Fibroblast of skin of scalp (primary cell): ENCODE measurements at regions not wholly inside any gene's neighbourhood (a gene's known extent, or its start where the extent isn't known, plus 50 kb on each side); places are given as distances from the start of the nearest gene placed in this dataset.
"Not testable (repeated sequence)": the region's sequence is repeated elsewhere in the genome, so short reads cannot be mapped to it uniquely, and the experiment has no call there.

Experiments
- DNase-seq: peaks from one replicate; pipeline ENCODE4 v3.0.0-alpha.2; 2013

DNA sequence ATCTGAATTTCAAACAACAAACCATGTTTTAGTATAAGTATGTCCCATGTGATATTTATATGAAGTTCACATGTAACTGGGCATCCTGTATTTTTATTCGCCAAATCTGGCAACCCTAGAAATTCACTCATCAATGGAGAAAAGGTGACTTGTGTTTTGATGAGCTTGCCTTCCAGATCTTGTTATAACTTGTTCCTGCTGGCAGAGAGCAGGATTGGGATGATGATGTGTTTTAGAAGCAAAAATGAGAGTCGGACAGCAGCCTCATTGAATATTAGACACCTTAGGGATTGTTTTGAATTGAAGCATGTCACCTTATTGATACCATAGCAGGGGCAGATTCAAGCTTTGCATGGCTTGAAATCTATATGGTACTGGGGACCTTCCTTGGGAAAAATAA lies 85.4 kb upstream of the MED13 start:
- no peak for DNase-seq

- no peak for DNase-seq
Observed at GRCh38 chr17:62149961-62150360, 84.9 kb upstream of the MED13 start.

DNA sequence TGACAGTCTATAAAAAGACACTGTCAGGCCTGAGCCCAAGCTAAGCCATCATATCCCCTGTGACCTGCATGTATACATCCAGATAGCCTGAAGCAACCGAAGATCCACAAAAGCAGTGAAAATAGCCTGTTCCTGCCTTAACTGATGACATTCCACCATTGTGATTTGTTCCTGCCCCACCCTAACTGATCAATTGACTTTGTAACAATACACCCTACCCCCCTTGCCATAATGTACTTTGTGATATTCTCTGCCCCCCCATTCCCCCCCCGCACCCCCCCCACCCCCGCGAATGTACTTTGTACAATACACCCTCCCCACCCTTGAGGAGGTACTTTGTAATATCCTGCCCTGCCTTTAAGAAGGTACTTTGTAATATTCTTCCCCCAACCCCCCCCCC lies 82.2 kb upstream of the MED13 start:
- DNase-seq: no peak

- DNase-seq: no peak
Observed at GRCh38 chr17:62140836-62141235, 75.8 kb upstream of the MED13 start.

- no peak for DNase-seq
Observed at GRCh38 chr17:62140376-62140775, 75.3 kb upstream of the MED13 start.

- DNase-seq: not testable (repeated sequence)
Observed at GRCh38 chr17:62139690-62140354, 74.7 kb upstream of the MED13 start.

GRCh38 chr17:62139141-62139540 lies 74.1 kb upstream of the MED13 start:
- DNase-seq: no peak

GRCh38 chr17:62138676-62139121 lies 73.6 kb upstream of the MED13 start:
- not testable (repeated sequence) for DNase-seq

- not testable (repeated sequence) for DNase-seq
Observed at GRCh38 chr17:62137734-62138624, 72.9 kb upstream of the MED13 start.

- DNase-seq: not testable (repeated sequence)
Observed at GRCh38 chr17:62137013-62137733, 72.1 kb upstream of the MED13 start.

DNA sequence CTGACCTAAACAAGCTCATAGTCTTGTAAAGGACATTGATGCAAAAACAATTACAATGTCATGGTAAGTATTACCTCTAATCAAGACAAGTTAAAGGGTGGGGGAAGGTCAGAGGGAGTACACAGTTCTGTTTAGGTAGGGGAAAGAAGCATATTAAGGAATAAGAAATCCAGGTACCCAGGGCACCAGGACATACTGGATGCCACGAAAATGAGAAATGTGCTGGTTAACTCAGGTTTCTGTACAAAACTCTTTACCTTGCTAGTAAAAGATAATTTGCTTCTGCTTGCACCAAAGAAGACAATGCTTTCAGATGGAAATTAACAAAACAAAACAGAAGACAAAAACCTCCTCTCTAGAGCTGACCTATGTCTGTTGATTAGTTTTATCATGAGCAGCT lies 70.7 kb upstream of the MED13 start:
- DNase-seq: no peak

DNA sequence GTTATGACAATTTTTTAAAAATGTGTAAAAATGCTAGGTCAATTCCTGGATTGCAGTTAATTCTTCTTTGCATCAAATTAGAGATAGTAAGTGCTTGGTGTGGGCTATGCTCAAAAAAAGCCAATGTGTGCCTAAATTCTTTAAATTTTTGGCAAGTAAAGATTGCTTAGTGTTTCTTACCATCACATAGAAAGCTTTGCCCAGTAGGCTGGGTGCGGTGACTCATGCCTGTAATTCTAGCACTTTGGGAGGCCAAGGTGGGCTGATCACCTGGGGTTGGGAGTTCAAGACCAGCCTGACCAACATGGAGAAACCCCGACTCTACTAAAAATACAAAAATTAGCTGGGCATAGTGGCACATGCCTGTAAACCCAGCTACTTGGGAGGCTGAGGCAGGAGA lies 70.0 kb upstream of the MED13 start:
- DNase-seq: not testable (repeated sequence)

- peak; percentile 7 for DNase-seq
Observed at GRCh38 chr17:62134397-62134796, 69.3 kb upstream of the MED13 start.

DNA sequence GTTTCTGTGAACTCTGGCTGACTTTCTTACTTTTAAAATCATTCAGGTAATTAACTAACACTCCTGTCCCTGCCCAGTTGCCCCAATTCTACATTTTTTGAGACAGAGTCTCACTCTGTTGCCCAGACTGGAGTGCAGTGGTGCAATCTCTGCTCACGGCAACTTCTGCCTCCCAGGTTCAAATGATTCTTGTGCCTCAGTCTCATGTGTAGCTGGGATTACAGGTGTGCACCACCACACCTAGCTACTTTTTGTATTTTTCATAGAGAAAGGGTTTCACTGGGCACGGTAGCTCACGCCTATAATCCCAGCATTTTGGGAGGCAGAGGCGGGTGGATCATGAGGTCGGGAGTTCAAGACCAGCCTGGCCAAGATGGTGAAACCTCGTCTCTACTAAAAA lies 66.2 kb upstream of the MED13 start:
- DNase-seq: not testable (repeated sequence)

DNA sequence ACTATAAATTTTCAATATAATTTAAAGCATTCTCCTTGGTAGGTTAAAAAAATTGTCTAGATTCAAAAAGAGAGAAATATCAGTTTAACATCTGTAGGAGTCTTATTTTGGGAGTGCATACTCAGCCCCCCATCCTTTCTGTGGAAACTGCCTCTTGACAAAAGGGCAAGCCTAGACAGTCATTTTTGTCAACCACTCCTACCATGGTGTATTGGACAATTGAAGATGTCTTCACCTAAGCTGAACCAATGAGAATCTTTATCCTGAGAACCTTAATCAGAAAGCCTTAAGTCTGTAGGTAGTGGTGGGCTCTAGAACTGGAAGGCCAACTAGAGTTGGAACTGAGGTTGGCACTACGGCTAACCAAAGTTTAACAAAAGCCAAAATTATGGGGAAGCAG lies 65.7 kb upstream of the MED13 start:
- no peak for DNase-seq

GRCh38 chr17:62126292-62126691 lies 61.2 kb upstream of the MED13 start:
- DNase-seq: no peak

DNA sequence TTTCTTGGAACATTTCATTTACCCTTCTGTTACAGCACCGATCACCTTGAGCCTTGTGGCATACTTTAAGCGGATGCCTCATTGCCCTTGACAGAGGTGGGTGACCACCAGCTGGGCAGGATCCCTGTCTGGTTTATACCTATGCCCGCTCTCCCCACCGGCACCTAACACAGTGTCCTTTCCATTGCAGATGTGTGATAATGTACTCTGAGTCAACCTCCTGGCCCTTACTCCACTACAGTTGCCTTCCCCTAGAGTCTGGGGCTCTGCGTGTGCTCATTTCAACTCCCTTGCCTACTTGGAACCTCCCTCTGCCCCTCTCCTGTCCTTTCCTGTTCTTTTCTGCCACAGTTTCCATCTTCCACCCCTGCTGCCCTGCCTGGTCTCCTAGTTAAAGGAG lies 60.2 kb upstream of the MED13 start:
- no peak for DNase-seq

- DNase-seq: no peak
Observed at GRCh38 chr17:62121025-62121730, 56.1 kb upstream of the MED13 start.

GRCh38 chr17:62119373-62119772 lies 54.3 kb upstream of the MED13 start:
- DNase-seq: no peak
